GM18907 (cell line): ENCODE measurements at regions not wholly inside any gene's neighbourhood (a gene's known extent, or its start where the extent isn't known, plus 50 kb on each side); places are given as distances from the start of the nearest gene placed in this dataset.
A peak's percentile ranks its signal among the peaks of the same experiment; 100 is the strongest.
"Not testable (repeated sequence)": the region's sequence is repeated elsewhere in the genome, so short reads cannot be mapped to it uniquely, and the experiment has no call there.

Source experiments
- ATAC-seq: cut with Tn5 transposase; IDR thresholded peaks from one replicate; pipeline ENCODE4 v1.9.1; 2021; ENCODE audit warnings: mild to moderate bottlenecking, moderate library complexity; ENCODE audit not compliant: unreplicated experiment

DNA sequence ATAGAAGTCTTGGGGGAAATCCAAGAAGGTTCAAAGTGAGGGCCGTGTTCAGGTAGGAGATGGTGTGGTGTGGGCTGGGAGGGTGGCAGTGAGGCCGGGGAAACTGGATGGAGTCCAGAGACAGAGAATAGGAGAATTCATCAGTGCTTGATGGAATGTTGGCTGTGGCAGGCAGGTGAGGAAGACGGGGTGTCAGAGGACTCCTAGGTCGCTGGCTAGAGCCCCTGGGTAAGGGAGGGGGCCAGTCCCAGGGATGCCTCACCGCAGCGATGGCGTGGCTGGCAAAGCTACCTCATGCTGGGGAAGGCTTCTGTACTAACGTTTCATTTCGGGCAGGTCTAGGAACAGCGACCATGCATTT is 373.0 kb downstream of the RPS24 start:
- ATAC-seq, result no peak

GRCh38 chr10:78407009-78407711 is 373.5 kb downstream of the RPS24 start:
- ATAC-seq, result peak; percentile 61

DNA sequence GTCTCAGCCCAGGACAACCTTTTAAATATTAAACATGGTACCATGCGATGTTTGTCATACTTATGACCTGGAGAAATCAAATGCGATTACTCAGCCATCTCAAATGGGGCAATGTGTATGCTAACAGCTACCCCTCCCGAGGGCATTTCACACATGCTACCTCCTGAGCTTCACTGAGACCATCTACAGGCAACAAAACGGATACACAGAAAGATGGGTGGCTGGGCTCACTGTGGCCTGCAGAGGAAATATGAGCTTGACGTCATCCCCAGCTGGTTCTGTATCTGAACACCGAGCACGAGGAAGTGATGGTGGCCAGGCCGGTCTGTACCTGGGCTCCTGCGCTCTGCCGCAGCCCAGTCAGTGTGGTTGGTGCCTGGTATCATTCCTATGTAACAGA is 374.3 kb downstream of the RPS24 start:
- no peak for ATAC-seq

DNA sequence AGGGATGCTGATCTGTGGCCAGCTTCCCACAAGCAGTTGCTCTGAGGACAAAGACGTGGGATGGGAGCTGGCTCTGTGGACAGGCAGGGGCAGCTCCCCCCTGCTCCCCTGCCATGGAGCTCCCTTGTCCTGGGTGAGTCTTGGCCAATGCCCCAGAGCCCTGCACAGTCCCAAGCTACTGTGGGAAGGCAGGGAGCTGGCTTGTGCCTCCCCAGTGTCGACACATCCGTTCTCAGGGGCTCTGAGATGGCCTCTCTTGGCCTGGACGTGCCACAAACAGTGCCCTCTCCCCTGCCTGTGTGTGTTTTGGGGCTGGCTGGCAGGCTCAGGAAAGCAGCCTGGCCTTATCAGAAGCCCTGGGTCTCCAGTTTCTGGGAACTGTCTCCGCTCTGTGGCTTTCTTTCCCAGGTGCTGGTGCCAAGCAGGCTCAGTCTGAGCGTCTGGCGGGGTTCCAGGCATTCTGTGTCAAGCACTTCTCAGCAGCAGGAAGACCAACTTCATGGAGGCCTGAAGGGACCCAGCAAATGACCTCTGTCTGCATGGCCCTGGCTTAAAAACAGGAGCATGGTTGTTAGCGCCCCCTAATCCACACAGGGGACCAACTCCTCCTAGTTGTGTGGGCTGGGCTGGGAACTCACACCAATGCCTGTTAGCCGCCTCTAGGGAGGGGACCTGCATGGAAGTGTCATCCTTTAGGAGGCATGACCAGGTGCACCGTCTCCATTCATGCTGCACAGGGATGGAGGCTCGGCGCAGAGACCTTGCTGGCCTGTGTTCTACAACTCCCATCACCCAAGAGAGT is 375.2 kb downstream of the RPS24 start:
- no peak for ATAC-seq

- no peak for ATAC-seq
These were observed 376.6 kb downstream of the RPS24 start for GRCh38 chr10:78410046-78410965.

- ATAC-seq, result no peak
These were observed 378.1 kb downstream of the RPS24 start for GRCh38 chr10:78411716-78412115.

- no peak for ATAC-seq
These were observed 378.9 kb downstream of the RPS24 start for GRCh38 chr10:78412605-78413004.

DNA sequence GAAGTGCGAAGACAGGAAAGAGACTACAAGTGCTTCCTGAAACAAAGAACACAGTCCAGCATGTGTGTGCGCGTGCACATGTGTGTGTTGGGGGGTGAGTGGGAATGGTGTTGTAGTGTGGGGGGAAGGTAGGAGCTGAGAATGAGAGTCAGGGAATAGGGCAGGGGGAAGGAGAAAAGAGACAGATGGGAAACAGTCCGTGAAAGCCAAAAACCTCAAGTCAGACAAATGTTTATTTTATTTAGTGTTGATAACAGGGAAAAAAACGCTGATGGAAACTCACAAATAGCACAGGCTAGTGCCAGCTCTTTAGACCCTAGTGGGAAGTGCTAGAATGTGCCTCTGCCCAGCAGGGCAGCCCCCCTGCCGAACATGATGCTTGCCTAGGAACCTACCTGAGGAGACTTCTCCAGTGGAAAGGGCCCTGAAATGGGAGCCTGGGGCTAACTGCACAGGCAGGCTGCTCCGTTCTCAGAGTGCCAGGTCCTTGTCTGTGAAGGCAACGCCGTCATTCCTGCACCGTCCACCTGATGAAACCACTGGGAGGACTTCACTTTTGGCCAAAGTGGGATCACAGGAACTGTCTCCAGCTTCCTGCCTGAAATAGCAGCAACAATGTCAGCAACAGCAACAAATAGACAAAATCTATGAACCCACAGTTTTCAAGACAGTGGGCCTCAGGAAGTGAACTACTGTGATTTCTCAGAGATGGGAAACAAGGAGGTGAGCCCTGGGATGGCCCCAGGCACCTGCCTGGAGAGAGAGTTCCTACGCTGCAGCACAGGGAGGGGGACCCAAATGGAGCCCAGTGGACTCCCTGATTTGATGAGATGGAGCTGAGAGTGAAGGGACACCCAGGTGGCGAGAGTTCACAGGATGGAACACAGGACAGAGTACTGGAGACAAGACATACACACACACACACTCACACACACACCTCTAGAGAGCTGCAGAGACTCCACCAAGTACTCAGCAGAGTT is 379.7 kb downstream of the RPS24 start:
- no peak for ATAC-seq

- ATAC-seq, result no peak
These were observed 380.7 kb downstream of the RPS24 start for GRCh38 chr10:78414380-78414779.

DNA sequence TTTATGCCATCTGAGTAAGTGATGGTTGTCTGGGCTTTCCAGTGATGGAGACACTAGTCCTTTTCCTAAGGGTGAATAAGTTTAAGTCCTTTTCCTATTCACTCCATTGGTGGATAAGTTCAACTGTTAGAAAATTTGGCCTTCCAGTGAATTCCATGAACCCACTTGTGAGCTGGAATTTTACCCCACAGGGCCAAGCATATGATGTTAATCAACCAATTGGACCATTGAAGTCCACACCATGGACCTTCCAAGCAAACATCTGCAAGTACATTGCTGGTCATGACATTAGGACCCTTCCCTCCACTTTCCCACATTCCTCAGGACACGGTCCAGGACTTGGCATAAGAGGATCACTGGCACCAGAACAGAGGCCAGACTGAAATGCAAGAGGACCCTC is 381.4 kb downstream of the RPS24 start:
- no peak for ATAC-seq

GRCh38 chr10:78416031-78417011 is 382.7 kb downstream of the RPS24 start:
- ATAC-seq, result no peak

GRCh38 chr10:78417425-78418370 is 384.0 kb downstream of the RPS24 start:
- no peak for ATAC-seq

DNA sequence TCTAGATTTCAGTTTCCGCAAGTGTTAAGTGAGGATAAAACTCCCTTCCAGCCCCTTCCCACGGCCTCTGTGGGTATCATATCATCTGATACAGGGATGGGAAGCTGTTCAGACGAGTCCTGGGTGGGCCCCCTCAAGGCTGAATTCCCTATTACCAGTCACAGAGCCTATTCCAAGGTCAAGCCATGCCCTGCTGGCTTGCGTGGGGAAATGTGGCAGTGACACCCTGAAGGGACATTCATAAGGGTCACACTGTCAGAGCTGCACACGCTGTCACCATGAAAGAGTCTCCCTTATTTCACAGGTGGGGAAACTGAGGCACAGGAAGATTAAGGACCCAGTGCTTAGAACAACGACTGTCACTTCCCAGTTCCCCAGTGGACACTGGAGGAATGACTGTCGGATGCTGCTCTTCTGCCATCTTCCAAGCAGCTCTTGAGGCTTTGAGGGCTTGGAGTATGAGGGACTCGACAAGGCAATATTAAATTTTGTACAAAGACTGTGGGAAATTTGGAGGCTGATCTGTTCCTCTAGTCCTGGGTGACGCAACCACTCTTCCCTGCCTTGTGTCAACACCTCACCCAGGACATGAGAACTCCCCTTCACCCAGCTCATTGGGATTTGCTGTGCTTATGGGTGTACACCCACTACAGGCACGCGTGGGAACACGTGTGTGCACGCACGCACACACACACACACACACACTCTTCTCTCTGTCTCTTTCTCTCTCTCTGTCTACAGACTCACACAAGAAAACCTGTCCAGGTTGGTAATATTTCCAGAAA is 386.0 kb downstream of the RPS24 start:
- no peak for ATAC-seq

- ATAC-seq, result no peak
These were observed 387.5 kb downstream of the RPS24 start for GRCh38 chr10:78420946-78421735.

- not testable (repeated sequence) for ATAC-seq
These were observed 390.4 kb downstream of the RPS24 start for GRCh38 chr10:78424050-78424449.

DNA sequence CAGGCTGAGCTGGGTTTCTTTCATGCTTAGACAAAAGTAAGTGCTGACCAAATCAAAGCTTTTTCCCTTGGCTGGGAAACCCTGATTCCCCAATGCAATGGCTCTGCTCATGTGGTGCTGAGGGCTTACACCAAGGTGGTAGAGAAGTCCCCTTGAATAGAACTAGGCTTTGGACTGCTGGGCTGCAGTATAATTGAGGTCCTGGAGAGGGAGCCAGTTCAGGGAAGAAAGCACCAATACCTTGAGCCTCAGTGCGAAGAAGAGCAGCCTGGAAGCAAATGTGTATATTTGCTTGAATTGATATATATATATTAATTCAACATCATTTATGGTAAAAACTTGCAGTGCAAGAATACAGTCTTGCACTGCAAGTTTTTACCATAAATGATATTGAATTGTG is 391.1 kb downstream of the RPS24 start:
- ATAC-seq, result no peak
